ENCODE measurements at regions not wholly inside any gene's neighbourhood (a gene's known extent, or its start where the extent isn't known, plus 50 kb on each side); places are given as distances from the start of the nearest gene placed in this dataset.

- no peak overlapping the region for H3K4ac ChIP-seq (ENCODE audit: low read depth, low read length)
- WGBS (ENCODE audit: extremely low coverage, insufficient read length, low lambda C conversion rate): no CpG with 5 or more reads among the region's 2 CpGs
- no peak overlapping the region for H4K8ac ChIP-seq (replicated peaks; ENCODE audit: insufficient read length, low read depth, low read length)
- no peak overlapping the region for H2BK12ac ChIP-seq (ENCODE audit: insufficient read length, low read depth, low read length)
- no peak overlapping the region for H3K9ac ChIP-seq (ENCODE audit: extremely low read depth, insufficient read length, low read length)
- Mint-ChIP-seq H3K27ac (no peak overlapping the region), H3K4me1 (peaks cover 3 to 9% of the 10 kb centered on the region in 2 experiments; a peak in 3 of 4 replicates), H3K36me3 (ENCODE audit: insufficient read depth in 1 of 3, low read depth in 3 of 3) (no peaks in the 10 kb centered on the region), H3K27me3 (ENCODE audit: low read depth) (no peaks in the 10 kb centered on the region), H3K4me3 (no peak overlapping the region), H3K9me3 (no peaks in the 10 kb centered on the region)
- no peaks in the 10 kb centered on the region for H4K20me1 ChIP-seq (ENCODE audit: control insufficient read depth, insufficient read depth, insufficient read length)
- no peaks in the 10 kb centered on the region for H3K4me1 ChIP-seq (ENCODE audit: insufficient read depth, low read length)
- no peak overlapping the region for H3K14ac ChIP-seq (ENCODE audit: insufficient read depth, low read length)
- H3K27ac ChIP-seq (ENCODE audit: insufficient read length, low read depth, low read length): no peak overlapping the region
- H3K23ac ChIP-seq (ENCODE audit: insufficient read length, low read depth, low read length): no peak overlapping the region
- no peak overlapping the region for H3T11ph ChIP-seq (ENCODE audit: low read length)
- H3K4me2 ChIP-seq (ENCODE audit: insufficient read depth, insufficient read length, low read length): no peak overlapping the region
- no peak overlapping the region for H2BK120ac ChIP-seq (ENCODE audit: low read depth, low read length, poor library complexity, severe bottlenecking)
- H2AK5ac ChIP-seq (ENCODE audit: insufficient read length, low read length): no peak overlapping the region
- H2AFZ ChIP-seq (ENCODE audit: low read length): no peak overlapping the region
- no peaks in the 10 kb centered on the region for H3K23me2 ChIP-seq (ENCODE audit: insufficient read length, low read depth, low read length, poor library complexity, severe bottlenecking)
- no peak overlapping the region for H3K56ac ChIP-seq (ENCODE audit: insufficient read length, low read depth, low read length)
- H4K91ac ChIP-seq (ENCODE audit: insufficient read length, low read depth, low read length): no peak overlapping the region
- H3K79me1 ChIP-seq (ENCODE audit: insufficient read depth, low read depth, low read length, poor library complexity, severe bottlenecking): no peaks in the 10 kb centered on the region
- H2BK20ac ChIP-seq (ENCODE audit: low read depth, low read length, poor library complexity, severe bottlenecking): no peak overlapping the region
- H3K27me3 ChIP-seq (ENCODE audit: insufficient read depth, low read length): no peaks in the 10 kb centered on the region
- no peaks in the 10 kb centered on the region for H3K9me3 ChIP-seq (ENCODE audit: control insufficient read depth, low read depth, low read length)
- no peaks in the 10 kb centered on the region for H3K79me2 ChIP-seq (ENCODE audit: insufficient read depth, low read length)
- no peak overlapping the region for H2BK5ac ChIP-seq (ENCODE audit: insufficient read length, low read length)
- H2BK15ac ChIP-seq (ENCODE audit: low read depth, low read length): no peak overlapping the region
- no peak for TF ChIP-seq CTCF (conservative IDR thresholded peaks at IDR 0.05)
- H4K5ac ChIP-seq (ENCODE audit: insufficient read length, low read depth, low read length): no peak overlapping the region
- no peak overlapping the region for H3K18ac ChIP-seq (ENCODE audit: insufficient read length, low read depth, low read length)
- DNase-seq: no peak
Measured at GRCh38 chr18:51559198-51559901, 361.9 kb upstream of the MEX3C start.
